ENCODE measurements at regions not wholly inside any gene's neighbourhood (a gene's known extent, or its start where the extent isn't known, plus 50 kb on each side); places are given as distances from the start of the nearest gene placed in this dataset.

GRCh38 chr3:113070681-113071113 lies 79.9 kb downstream of the GTPBP8 start:
- Histone ChIP-seq H3K4me2 (ENCODE audit: insufficient read depth, insufficient read length, low read length) (no peak overlapping the region), H3K79me1 (ENCODE audit: insufficient read depth, low read depth, low read length, poor library complexity, severe bottlenecking) (no peaks in the 10 kb centered on the region), H2AK5ac (ENCODE audit: insufficient read length, low read length) (no peak overlapping the region), H3K27me3 (ENCODE audit: insufficient read depth, low read length) (no peaks in the 10 kb centered on the region), H3K56ac (ENCODE audit: insufficient read length, low read depth, low read length) (no peak overlapping the region), H3K23ac (ENCODE audit: insufficient read length, low read depth, low read length) (no peak overlapping the region), H3T11ph (ENCODE audit: low read length) (no peak overlapping the region), H4K20me1 (ENCODE audit: control insufficient read depth, insufficient read depth, insufficient read length) (no peaks in the 10 kb centered on the region), H3K9ac (ENCODE audit: extremely low read depth, insufficient read length, low read length) (no peak overlapping the region), H2AFZ (ENCODE audit: low read length) (no peak overlapping the region), H2BK5ac (ENCODE audit: insufficient read length, low read length) (no peak overlapping the region), H3K4me1 (ENCODE audit: insufficient read depth, low read length) (no peaks in the 10 kb centered on the region), H2BK15ac (ENCODE audit: low read depth, low read length) (no peak overlapping the region), H3K4ac (ENCODE audit: low read depth, low read length) (no peak overlapping the region), H3K14ac (ENCODE audit: insufficient read depth, low read length) (no peak overlapping the region), H3K9me3 (ENCODE audit: control insufficient read depth, low read depth, low read length) (no peaks in the 10 kb centered on the region), H4K91ac (ENCODE audit: insufficient read length, low read depth, low read length) (no peak overlapping the region), H2BK120ac (ENCODE audit: low read depth, low read length, poor library complexity, severe bottlenecking) (no peak overlapping the region), H2BK20ac (ENCODE audit: low read depth, low read length, poor library complexity, severe bottlenecking) (no peak overlapping the region), H2BK12ac (ENCODE audit: insufficient read length, low read depth, low read length) (no peak overlapping the region), H3K18ac (ENCODE audit: insufficient read length, low read depth, low read length) (no peak overlapping the region), H4K8ac (replicated peaks; ENCODE audit: insufficient read length, low read depth, low read length) (no peak overlapping the region), H3K27ac (ENCODE audit: insufficient read length, low read depth, low read length) (no peak overlapping the region), H4K5ac (ENCODE audit: insufficient read length, low read depth, low read length) (no peak overlapping the region), H3K23me2 (ENCODE audit: insufficient read length, low read depth, low read length, poor library complexity, severe bottlenecking) (no peaks in the 10 kb centered on the region), H3K79me2 (ENCODE audit: insufficient read depth, low read length) (no peaks in the 10 kb centered on the region)
- Mint-ChIP-seq H3K4me3 (no peak overlapping the region), H3K36me3 (ENCODE audit: insufficient read depth in 1 of 3, low read depth in 3 of 3) (no peaks in the 10 kb centered on the region), H3K9me3 (no peaks in the 10 kb centered on the region; a peak in 1 of 5 replicates), H3K27ac (no peak overlapping the region), H3K27me3 (ENCODE audit: low read depth) (no peaks in the 10 kb centered on the region), H3K4me1 (no peaks in the 10 kb centered on the region)
- WGBS (ENCODE audit: extremely low coverage, insufficient read length, low lambda C conversion rate): no CpG with 5 or more reads among the region's 4 CpGs
- no peak for DNase-seq
- TF ChIP-seq CTCF (conservative IDR thresholded peaks at IDR 0.05): no peak
